ENCODE measurements at regions not wholly inside any gene's neighbourhood (a gene's known extent, or its start where the extent isn't known, plus 50 kb on each side); places are given as distances from the start of the nearest gene placed in this dataset.

DNA sequence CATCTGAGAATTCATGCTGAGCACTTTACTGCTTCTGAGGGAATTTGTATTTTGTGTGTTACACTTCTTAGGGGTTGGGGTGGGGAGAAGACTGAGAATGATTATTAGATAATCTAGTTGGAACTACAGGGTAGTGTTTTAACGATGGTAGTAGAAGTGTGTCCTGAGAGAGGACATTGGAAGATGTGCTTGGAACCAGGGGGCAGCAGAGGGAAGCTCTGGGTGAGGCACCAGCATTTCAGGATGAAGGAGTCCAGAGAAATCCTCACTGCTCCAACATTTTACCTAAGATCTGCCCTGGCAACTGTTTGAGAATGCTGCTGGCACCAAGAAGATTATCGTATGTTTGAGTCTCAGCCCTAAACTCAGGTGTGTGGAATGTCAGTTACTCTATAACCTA, 145.5 kb downstream of the SQOR start:
- TF ChIP-seq, protein P1, sequence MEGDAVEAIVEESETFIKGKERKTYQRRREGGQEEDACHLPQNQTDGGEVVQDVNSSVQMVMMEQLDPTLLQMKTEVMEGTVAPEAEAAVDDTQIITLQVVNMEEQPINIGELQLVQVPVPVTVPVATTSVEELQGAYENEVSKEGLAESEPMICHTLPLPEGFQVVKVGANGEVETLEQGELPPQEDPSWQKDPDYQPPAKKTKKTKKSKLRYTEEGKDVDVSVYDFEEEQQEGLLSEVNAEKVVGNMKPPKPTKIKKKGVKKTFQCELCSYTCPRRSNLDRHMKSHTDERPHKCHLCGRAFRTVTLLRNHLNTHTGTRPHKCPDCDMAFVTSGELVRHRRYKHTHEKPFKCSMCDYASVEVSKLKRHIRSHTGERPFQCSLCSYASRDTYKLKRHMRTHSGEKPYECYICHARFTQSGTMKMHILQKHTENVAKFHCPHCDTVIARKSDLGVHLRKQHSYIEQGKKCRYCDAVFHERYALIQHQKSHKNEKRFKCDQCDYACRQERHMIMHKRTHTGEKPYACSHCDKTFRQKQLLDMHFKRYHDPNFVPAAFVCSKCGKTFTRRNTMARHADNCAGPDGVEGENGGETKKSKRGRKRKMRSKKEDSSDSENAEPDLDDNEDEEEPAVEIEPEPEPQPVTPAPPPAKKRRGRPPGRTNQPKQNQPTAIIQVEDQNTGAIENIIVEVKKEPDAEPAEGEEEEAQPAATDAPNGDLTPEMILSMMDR (IDR thresholded peaks at IDR 0.05), result peak; percentile 25
- no peak for TF ChIP-seq SIN3A (IDR thresholded peaks at IDR 0.05; ENCODE audit: borderline replicate concordance, insufficient read depth, low read depth, low read length)
